ENCODE measurements at regions not wholly inside any gene's neighbourhood (a gene's known extent, or its start where the extent isn't known, plus 50 kb on each side); places are given as distances from the start of the nearest gene placed in this dataset.

- TF ChIP-seq, protein P1, sequence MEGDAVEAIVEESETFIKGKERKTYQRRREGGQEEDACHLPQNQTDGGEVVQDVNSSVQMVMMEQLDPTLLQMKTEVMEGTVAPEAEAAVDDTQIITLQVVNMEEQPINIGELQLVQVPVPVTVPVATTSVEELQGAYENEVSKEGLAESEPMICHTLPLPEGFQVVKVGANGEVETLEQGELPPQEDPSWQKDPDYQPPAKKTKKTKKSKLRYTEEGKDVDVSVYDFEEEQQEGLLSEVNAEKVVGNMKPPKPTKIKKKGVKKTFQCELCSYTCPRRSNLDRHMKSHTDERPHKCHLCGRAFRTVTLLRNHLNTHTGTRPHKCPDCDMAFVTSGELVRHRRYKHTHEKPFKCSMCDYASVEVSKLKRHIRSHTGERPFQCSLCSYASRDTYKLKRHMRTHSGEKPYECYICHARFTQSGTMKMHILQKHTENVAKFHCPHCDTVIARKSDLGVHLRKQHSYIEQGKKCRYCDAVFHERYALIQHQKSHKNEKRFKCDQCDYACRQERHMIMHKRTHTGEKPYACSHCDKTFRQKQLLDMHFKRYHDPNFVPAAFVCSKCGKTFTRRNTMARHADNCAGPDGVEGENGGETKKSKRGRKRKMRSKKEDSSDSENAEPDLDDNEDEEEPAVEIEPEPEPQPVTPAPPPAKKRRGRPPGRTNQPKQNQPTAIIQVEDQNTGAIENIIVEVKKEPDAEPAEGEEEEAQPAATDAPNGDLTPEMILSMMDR (IDR thresholded peaks at IDR 0.05; ENCODE audit: insufficient read depth, low read length, poor library complexity, severe bottlenecking): no peak
- no peak for TF ChIP-seq EZH2phosphoT487 (conservative IDR thresholded peaks at IDR 0.05; ENCODE audit: low read length)
Measured at GRCh38 chr20:22807045-22807444, 222.7 kb upstream of the FOXA2 start.

All from SU-DHL-6 (cell line).